Loucy (cell line): ENCODE measurements at regions not wholly inside any gene's neighbourhood (a gene's known extent, or its start where the extent isn't known, plus 50 kb on each side); places are given as distances from the start of the nearest gene placed in this dataset.

Source experiments
- H2AFZ ChIP-seq: fragments of 200-600 bp; sonication (generic); 2 replicates; pipeline ENCODE4 v1.6.0; 2016; ENCODE audit warnings: antibody characterized with exemption, mild to moderate bottlenecking, low read length, moderate library complexity
- H3F3A ChIP-seq: fragments of 200-600 bp; 2 replicates; pipeline ENCODE4 v1.6.0; 2016; ENCODE audit warnings: antibody characterized with exemption, low read depth, mild to moderate bottlenecking
- H3K27me3 ChIP-seq: fragments of 200-600 bp; sonication (generic); 2 replicates; pipeline ENCODE4 v1.6.1; 2014; ENCODE audit warnings: low read length, mild to moderate bottlenecking; ENCODE audit not compliant: insufficient read depth, poor library complexity, severe bottlenecking
- H3K36me3 ChIP-seq: fragments of 200-600 bp; sonication (generic); 2 replicates; pipeline ENCODE4 v1.6.1; 2016; ENCODE audit warnings: low read length; ENCODE audit not compliant: insufficient read depth
- H3K4me1 ChIP-seq: fragments of 200-600 bp; sonication (generic); 2 replicates; pipeline ENCODE4 v1.5.1; 2014; ENCODE audit warnings: low read length, mild to moderate bottlenecking; ENCODE audit not compliant: insufficient read depth, poor library complexity, severe bottlenecking
- H3K4me2 ChIP-seq: fragments of 200-600 bp; sonication (generic); 2 replicates; pipeline ENCODE4 v1.6.0; 2014; ENCODE audit warnings: antibody characterized with exemption, low read length, low read depth, mild to moderate bottlenecking; ENCODE audit not compliant: poor library complexity, severe bottlenecking
- H3K4me3 ChIP-seq: fragments of 200-600 bp; sonication (generic); 2 replicates; pipeline ENCODE4 v1.5.1; 2014; ENCODE audit warnings: low read length, mild to moderate bottlenecking, mixed read lengths; ENCODE audit not compliant: poor library complexity, severe bottlenecking
- H3K79me2 ChIP-seq: fragments of 200-600 bp; sonication (generic); 2 replicates; pipeline ENCODE4 v1.6.1; 2014; ENCODE audit warnings: low read length; ENCODE audit not compliant: insufficient read depth
- H3K9ac ChIP-seq: fragments of 200-600 bp; sonication (generic); 2 replicates; pipeline ENCODE4 v1.6.0; 2014; ENCODE audit warnings: mild to moderate bottlenecking, low read depth, low read length, moderate library complexity; ENCODE audit not compliant: poor library complexity, severe bottlenecking
- H3K9me2 ChIP-seq: fragments of 200-600 bp; sonication (generic); replicated peaks from 2 replicates; pipeline ENCODE4 v1.6.1; 2016; ENCODE audit warnings: low read depth, low read length, mixed read lengths
- H3K9me3 ChIP-seq: fragments of 200-600 bp; sonication (generic); 2 replicates; pipeline ENCODE4 v1.6.1; 2014; ENCODE audit warnings: mild to moderate bottlenecking, antibody characterized with exemption, low read length, low read depth; ENCODE audit not compliant: insufficient read depth
- H4K20me1 ChIP-seq: fragments of 200-600 bp; sonication (generic); 2 replicates; pipeline ENCODE4 v1.6.0; 2014; ENCODE audit warnings: antibody characterized with exemption, low read length, mild to moderate bottlenecking; ENCODE audit not compliant: insufficient read depth, poor library complexity, severe bottlenecking
- EZH2phosphoT487 ChIP-seq: fragments of 200-600 bp; IDR thresholded peaks from 2 replicates; pipeline ENCODE4 v1.6.1; 2018; ENCODE audit warnings: antibody characterized with exemption, mild to moderate bottlenecking, moderate library complexity, borderline replicate concordance
- TF ChIP-seq, protein P1 (sequence below): fragments of 200-600 bp; sonication (generic); conservative IDR thresholded peaks from 2 replicates; pipeline ENCODE4 v1.5.1; 2014; ENCODE audit warnings: mild to moderate bottlenecking, antibody characterized with exemption, low read length

DNA sequence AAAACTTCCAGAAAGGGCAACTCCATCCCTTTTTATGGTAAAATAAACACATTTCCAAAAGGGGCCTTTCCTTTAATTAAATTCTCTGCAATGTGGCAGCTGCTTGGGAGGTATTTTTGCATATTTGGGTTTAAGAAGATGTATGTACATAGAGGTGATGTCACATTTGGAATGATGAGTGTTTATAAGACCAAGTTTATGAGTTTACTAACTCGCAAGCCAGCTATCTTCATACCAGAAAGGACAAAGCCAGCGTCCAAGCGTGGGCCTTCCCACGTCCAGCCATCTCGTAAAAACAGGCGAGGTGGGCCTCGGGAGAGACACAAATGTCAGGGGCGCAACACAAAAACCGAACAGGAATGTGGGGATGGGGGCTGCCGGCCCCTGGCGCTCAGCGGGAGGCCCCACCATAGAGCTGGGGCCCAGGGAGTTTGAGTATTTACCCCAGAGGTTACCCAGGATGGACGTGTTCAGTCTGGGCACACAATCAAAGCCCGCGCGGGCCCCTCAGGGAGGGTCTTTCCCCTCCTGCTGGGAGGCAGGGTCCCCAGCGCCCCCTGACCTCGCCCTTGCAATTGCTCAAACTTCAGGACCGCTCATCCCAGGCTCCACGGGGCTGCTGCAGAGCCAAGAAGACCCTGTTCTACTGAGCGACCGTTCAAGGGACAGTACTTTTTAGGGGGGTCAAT lies 137.3 kb downstream of the TWIST2 start:
- H2AFZ ChIP-seq, result no peak overlapping the region
- no peaks in the 10 kb centered on the region for H4K20me1 ChIP-seq
- no peaks in the 10 kb centered on the region for H3F3A ChIP-seq
- H3K36me3 ChIP-seq, result no peaks in the 10 kb centered on the region
- H3K9me2 ChIP-seq, result no peaks in the 10 kb centered on the region
- peaks cover 9% of the 10 kb centered on the region; the same call in 1 of the 2 replicates for H3K9me3 ChIP-seq
- no peaks in the 10 kb centered on the region for H3K27me3 ChIP-seq
- H3K4me2 ChIP-seq, result no peak overlapping the region
- H3K4me1 ChIP-seq, result no peaks in the 10 kb centered on the region
- H3K79me2 ChIP-seq, result no peaks in the 10 kb centered on the region
- no peak for TF ChIP-seq EZH2phosphoT487
- TF ChIP-seq, protein P1, sequence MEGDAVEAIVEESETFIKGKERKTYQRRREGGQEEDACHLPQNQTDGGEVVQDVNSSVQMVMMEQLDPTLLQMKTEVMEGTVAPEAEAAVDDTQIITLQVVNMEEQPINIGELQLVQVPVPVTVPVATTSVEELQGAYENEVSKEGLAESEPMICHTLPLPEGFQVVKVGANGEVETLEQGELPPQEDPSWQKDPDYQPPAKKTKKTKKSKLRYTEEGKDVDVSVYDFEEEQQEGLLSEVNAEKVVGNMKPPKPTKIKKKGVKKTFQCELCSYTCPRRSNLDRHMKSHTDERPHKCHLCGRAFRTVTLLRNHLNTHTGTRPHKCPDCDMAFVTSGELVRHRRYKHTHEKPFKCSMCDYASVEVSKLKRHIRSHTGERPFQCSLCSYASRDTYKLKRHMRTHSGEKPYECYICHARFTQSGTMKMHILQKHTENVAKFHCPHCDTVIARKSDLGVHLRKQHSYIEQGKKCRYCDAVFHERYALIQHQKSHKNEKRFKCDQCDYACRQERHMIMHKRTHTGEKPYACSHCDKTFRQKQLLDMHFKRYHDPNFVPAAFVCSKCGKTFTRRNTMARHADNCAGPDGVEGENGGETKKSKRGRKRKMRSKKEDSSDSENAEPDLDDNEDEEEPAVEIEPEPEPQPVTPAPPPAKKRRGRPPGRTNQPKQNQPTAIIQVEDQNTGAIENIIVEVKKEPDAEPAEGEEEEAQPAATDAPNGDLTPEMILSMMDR, result no peak
- no peak overlapping the region for H3K4me3 ChIP-seq
- no peak overlapping the region for H3K9ac ChIP-seq

DNA sequence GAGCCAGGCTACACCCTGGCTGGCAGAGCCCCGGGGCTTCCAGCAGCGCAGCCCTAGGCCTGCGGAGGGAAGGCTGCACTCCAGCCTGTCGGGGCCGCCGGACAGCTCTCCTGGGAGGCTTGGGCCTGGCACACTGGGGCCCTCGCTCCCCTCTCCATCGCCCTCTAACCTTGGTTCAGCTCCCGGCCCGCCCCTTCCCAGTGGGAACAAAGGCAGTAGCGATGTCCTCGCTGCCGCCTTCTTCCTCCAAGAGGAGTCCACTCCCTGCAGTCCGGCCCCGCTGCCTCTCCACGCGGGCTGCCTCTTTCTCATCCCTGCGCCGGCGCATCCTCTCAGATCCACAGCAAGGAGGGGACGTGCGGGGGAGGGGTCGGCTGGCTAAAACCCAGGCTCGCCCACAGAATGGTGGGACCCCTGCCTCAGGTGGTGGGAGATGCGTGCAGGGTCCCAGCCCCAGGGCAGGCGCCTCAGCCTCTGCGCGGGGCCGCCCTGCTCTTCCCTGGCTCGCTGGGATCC lies 138.1 kb downstream of the TWIST2 start:
- Histone ChIP-seq H3F3A (no peaks in the 10 kb centered on the region), H3K4me2 (no peak overlapping the region), H3K4me1 (no peaks in the 10 kb centered on the region), H3K9me2 (no peaks in the 10 kb centered on the region), H3K9ac (no peak overlapping the region), H3K36me3 (no peaks in the 10 kb centered on the region), H2AFZ (no peak overlapping the region), H3K4me3 (no peak overlapping the region), H3K27me3 (no peaks in the 10 kb centered on the region), H4K20me1 (no peaks in the 10 kb centered on the region), H3K79me2 (no peaks in the 10 kb centered on the region), H3K9me3 (peaks cover 9% of the 10 kb centered on the region; the same call in 1 of the 2 replicates)
- TF ChIP-seq, protein P1, result no peak
- no peak for TF ChIP-seq EZH2phosphoT487

- H3K9me3 ChIP-seq, result peaks cover 9% of the 10 kb centered on the region; the same call in 1 of the 2 replicates
- H3K4me1 ChIP-seq, result no peaks in the 10 kb centered on the region
Observed at GRCh38 chr2:238986491-238987351, 138.8 kb downstream of the TWIST2 start.

More at GRCh38 chr2:238986491-238987351, 138.8 kb downstream of the TWIST2 start:
- Histone ChIP-seq H3K36me3 (no peaks in the 10 kb centered on the region), H3K4me3 (no peak overlapping the region), H3K9me2 (no peaks in the 10 kb centered on the region), H3K79me2 (no peaks in the 10 kb centered on the region), H3K27me3 (no peaks in the 10 kb centered on the region), H4K20me1 (no peaks in the 10 kb centered on the region), H2AFZ (no peak overlapping the region), H3K9ac (no peak overlapping the region), H3F3A (no peaks in the 10 kb centered on the region), H3K4me2 (no peak overlapping the region)
- TF ChIP-seq, protein P1, result no peak
- no peak for TF ChIP-seq EZH2phosphoT487
